ENCODE measurements at regions not wholly inside any gene's neighbourhood (a gene's known extent, or its start where the extent isn't known, plus 50 kb on each side); places are given as distances from the start of the nearest gene placed in this dataset.
"Not testable (repeated sequence)": the region's sequence is repeated elsewhere in the genome, so short reads cannot be mapped to it uniquely, and the experiment has no call there.

DNA sequence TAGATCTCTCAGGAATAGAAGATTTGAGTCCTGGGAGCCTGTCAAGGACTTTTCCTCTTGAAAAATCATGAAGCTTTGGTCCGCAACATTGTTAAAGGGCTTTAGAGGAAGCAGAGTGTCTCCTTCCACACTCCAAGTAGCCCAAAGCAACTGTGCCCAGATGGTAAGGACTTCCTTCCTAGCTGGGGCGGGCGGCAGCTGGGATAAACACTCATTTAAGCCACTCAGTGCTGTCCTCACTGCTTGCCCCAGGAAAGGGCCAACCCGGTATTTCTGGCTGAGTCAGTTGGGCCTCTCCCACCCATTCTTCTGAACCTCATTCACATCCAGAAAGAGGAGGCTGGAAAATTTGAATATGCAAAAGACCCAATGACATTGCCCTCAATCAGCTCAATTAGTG is 144.3 kb downstream of the CHIC2 start:
- no peak for DNase-seq

DNA sequence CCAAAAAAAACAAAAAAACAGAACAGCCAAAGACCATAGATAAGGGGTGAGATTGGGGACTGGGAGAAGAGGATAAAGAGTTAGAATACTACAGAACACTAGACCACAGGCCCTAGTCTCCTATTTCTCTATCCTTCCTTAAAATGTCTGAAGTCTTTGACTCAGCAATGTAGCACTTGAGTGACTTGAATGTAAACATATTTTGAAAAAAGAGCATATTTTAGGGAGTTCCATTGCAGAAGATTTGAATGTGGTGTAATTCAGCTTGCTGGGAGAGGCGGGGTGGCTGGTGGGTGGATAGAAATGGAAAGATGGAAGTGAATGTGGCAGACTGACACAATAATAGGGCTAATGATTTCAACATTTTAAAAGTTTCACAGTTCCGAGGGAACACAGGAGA is 144.9 kb downstream of the CHIC2 start:
- no peak for DNase-seq

DNA sequence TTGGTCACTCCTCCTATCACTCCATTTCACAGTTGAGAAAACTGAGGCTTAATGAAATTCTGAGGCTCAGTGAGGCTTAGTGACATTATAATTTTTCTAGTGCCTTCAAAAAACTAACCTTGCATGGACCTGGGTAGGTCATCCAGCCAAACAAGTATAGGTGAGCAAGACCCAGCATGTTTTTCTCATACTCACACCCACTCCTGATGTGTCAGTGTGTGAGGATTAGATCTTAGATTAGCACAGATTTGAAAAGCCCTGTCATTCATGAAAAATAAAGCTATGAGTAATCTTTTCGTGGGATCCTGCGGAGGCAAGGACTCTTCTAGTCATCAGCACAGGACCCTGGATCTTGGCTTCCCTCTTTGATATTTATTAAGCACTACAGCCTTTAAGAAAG is 146.7 kb downstream of the CHIC2 start:
- no peak for DNase-seq

DNA sequence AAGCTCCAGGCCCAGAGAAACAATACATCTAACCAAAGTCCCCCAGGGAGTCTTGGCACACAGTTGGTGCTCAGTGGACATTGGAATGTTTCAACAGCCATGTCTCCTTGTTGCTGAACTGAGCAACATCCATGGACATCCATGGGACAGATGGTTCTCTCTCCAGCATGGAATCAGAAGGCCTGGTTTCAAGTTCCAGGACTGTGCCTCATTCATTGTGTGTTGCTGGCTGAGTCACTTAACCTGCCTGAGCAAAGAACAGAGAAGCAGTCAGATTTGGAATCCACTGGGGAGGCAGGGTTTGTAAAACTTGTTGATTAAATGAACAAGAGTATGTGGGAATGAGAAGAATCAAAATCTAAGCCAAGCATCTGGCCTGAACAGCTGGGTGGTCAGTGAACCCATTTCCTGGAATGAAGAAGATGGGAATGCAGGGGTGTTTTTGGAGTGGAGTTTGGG is 147.9 kb downstream of the CHIC2 start:
- DNase-seq, result no peak

DNA sequence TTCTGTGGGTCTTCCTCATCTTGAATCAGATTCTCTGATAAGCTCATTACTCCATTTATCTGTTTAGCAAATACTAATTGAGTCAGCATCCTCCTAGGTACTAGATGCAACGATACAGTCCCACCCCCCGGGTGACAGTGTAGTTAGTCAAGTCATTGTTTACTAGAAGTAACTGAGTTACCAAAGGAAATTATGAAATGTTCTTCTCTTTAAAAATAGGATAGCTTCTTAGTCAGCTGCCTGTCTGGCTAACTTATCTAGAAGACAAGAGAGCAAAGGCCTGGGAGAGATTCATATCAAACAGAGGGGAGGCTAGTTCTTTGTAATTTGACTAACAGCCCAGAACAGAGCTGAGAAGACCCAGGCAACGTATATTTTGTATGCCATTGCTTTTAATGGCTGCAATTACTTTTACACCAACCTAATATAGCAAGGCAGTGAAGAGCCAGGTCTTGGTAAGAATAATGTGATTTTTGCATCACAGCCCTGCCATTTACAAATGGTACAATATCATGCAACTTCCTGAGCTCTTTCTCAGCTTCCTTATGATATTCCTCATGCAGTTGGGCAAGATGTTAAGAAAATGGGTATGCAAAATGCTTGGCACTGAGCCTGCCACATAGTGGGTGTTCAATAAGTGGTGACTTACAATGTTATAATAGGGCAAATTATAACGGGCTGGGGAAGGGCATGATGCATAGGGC is 149.9 kb downstream of the CHIC2 start:
- DNase-seq, result no peak

DNA sequence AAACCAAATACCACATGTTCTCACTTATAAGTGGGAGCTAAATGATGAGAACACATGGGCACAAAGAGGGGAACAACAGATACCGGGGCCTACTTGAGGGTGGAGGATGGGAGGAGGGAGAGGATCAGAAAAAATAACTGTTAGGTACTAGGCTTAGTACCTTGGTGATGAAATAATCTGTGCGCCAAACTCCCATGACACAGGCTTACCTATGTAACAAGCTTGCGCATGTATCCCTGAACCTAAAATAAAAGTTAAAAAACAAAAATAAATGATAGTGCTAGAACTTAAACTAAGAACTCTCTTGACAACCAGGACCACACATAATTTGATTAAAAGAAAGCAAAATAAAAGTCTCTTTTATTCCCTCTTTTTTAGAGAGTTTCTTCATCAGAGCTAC is 150.6 kb downstream of the CHIC2 start:
- DNase-seq, result no peak

DNA sequence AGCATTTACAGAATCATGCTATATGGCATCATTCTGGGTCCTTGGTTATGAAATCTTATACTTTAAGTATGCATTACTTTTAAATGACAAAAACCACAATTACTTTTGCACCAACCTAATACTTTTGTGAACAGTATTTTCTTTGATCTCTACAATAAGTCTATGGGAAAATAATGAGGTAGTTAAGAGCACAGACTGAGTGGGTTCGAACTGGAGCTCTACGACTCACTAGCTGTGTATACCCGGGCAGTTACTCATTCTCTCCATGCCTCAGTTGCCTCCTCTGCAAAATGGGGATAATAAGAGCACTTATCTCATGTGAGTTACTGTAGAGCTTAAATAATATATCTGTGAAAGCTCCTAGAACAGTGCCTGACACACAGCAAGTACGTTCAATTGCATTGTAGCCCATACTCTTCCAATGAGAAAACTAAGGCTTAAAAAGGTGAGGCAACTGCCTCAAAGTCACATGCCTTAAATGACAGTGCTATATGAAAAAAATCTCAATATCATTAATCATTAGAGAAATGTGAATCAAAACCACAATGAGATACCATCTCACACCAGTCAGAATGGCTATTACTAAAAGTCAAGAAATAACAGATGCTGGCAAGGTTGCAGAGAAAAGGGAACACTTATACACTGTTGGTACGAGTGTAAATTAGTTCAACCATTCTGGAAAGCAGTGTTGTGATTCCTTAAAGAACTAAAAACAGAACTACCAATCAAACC is 151.5 kb downstream of the CHIC2 start:
- DNase-seq, result no peak

DNA sequence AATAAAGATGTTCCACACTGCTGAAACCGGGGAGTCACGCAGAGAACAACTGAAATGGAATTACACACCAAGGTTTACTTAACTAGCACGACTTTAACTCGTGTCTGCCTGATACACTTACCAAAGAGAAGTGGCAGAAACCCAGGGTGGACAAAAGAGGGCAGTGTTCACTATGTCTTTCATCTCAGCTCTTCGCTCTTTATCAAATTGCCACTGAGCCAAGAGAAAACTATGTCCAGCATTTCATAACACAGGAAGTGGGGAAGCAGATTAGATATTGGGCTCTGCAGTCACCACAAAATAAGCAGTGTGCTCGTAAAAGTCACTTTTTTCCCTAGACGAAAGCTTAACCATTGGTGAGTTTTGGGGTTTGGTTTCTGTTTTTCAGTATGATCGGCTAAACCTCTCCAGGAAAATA is 155.7 kb downstream of the CHIC2 start:
- peak; percentile 75 to 87 for DNase-seq

DNA sequence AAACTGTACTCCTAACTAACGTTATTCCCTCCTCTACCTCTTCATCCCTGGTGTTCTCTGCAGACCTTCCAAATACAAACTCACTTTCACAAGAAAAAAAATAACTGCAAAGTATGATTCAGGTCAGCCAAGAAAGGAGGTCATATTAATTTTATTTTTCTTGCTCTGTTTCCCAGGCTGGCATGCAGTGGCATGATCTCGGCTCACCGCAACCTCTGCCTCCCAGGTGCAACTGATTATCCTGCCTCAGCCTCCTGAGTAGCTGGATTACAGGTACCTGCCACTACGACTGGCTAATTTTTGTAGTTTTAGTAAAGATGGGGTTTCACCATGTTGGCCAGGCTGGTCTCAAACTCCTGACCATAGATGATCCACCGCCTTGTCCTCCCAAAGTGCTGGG is 156.6 kb downstream of the CHIC2 start:
- DNase-seq, result no peak

DNA sequence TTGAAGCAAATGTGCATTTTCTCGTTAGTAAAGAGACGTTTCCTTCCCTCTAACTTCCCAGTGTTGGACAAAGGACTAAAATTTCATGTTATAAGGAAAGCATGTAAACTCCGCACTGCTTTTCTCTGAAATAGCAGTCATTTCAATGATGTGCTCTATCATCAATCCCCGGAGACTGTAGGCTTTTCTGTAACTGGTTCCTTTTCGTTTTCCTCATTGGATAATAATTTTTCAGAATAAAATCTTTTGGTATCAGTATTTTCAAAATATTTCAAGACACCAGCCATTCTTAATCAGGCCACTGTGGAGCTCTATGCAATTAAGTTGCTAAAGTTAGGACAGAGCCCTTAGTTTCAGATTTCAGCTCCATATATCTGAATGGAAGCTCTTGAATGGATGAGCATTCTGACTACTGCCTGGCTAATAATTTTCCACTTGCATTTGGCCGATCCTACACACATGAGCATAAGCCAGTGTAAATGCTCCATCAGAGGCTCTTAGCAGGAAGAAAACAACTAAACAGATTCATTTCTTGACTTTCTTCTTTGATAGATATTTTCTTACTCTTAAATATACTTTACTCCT is 157.7 kb downstream of the CHIC2 start:
- DNase-seq, result no peak

DNA sequence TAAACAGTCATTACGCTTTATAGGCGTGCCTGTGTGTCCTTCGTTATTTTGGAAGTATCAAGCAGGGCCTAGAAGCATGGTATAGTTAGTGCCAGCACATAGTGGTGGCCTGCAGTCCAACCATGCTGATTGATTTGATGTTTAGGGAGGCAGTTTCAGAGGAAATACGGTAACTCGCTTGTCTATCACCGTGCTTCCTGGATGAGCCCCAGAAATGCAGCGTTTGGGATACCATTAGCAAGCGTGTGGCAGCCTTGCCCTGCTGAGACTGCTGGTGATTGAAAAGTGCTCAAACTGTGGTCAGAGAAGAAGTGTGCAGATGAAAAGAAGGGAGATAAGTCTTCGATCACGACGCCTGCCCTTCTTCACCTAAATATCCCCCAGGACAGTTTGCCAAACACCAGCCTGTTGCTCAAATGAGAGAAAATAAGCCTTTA is 158.4 kb downstream of the CHIC2 start:
- DNase-seq, result peak in 1 of 2 experiments; percentile 43

DNA sequence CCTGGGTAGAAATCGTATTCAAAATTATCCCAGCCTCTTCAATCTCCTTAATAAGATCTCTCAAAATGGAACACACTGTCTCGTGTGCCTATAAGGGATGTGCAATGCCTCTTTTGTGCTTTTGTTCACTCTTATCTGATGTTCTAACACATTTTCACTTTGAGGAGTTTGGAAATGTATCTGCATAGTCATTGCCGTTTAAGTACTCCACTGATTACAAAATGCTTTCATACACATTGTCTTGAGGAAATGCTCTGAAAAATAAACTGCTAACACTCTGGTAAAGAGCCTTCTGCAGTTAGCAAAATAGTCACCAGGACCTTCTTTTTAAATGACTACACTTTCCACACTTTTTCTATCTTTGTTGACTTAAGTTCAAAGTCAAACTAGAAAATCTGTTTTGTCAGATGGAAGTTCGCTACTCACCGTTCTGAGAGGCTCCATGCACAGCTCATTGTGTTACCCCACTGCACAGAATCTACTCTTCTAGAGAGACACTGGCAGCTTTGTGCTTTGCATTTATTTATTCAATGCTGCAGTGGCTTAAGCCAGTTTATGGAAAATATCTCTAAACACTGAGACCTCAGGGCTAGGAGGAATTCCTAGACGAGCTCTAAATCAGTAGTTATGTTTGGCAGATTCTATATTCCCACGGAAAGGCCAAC is 159.0 kb downstream of the CHIC2 start:
- DNase-seq, result no peak

DNA sequence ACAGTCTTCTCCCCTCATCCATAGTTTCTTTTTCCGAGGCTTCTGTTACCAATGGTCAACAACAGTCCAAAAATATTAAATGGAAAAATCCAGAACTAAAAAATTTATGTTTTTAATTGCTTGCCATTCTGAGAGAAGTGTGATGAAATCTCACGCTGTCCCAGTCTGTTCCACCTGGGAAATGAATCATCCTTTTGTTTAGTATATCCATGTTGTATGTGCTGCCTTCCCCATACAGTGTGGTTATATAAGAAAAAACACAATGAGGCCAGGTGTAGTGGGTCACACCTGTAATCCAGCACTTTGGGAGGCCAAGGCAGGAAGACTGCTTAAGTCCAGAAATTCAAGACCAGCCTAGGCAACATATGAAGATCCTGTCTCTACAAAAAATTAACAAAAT is 161.6 kb downstream of the CHIC2 start:
- no peak for DNase-seq

DNA sequence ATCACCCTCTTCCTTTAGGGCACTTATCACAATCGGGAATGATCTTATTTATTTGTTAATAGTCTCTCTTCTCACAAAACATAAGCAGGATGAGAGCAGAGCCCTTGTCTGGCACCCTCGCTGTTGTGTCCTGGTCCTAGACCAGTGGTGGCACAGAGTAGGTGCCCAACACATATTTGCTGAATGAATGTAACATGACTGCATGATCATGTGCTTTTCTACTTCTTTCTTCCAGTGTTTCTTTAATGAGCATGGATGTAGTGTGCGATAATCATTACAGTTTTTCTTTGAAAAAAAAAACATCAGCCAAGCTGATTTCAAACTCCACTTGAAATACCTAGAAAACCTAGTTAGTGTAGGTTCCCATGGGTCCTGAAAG is 164.1 kb downstream of the CHIC2 start:
- no peak for DNase-seq

DNA sequence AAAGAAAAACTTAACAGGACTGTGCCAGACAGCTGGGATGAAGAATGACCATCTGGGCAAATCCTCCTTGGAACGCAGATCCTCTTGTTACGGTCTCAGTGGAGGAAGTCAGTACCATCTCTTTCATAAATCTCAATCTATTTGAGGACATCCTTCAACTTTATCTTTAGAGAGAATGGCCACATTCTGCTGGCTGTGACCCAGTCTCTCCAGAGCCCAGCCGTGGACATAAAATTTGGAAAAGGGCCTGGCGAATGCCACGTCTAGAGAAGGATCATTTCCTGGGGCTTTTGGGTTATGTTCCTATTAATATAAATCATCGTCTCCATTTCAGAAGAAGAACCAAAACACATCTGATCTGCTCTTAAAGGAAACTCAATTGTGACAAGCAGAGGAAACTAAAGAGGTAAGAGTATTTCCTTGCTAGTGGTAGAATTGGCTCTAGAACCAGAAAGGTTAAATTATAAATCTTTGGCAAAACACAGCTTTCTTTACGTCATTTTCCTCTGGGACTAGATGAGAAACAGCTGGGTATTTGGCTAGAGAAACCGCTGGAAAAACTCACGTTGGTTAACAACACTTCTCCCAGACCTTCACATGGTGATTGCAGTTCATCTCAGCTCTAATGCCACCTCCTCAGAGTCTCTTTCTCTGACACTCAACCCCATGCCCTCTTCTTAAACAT is 164.7 kb downstream of the CHIC2 start:
- no peak for DNase-seq

DNA sequence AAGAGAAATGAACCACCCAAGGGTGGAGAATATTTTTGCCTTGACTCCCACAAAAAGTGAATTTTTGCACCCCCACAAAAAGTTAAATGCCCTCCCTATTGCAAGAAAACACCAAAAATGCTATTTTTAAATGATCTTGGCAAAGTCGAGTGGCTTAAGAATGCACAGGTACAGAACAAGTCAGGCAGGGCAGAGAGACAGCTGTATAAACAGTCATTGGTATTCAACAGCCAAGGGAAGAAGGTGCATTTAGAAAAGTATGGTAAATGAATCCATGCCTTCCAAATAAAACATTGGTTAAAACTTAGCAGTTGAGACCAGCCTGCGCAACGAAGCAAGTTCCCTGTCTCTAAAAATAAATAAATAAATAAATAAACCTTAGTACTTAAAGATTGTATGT is 169.3 kb downstream of the CHIC2 start:
- peak in 1 of 2 experiments; percentile 21 for DNase-seq

DNA sequence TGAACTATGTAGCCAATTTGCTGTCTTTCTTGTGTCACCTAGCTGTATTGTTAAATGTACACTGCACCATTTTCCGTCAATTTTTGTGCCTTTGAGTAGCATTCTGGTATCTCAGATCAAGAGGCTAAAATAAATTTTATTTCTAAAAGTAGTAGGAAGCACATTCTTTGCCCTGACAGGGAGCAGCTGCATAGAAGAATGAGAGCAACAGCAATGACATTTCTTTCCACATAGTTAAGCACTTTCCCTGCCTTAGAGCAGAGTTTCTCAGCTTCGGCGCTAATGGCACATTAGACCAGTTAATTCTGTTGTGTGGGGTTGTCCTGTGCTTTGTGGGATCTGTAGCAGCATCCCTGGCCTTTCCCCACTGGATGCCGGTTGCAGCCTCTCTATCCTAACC is 173.9 kb downstream of the CHIC2 start:
- no peak for DNase-seq

DNA sequence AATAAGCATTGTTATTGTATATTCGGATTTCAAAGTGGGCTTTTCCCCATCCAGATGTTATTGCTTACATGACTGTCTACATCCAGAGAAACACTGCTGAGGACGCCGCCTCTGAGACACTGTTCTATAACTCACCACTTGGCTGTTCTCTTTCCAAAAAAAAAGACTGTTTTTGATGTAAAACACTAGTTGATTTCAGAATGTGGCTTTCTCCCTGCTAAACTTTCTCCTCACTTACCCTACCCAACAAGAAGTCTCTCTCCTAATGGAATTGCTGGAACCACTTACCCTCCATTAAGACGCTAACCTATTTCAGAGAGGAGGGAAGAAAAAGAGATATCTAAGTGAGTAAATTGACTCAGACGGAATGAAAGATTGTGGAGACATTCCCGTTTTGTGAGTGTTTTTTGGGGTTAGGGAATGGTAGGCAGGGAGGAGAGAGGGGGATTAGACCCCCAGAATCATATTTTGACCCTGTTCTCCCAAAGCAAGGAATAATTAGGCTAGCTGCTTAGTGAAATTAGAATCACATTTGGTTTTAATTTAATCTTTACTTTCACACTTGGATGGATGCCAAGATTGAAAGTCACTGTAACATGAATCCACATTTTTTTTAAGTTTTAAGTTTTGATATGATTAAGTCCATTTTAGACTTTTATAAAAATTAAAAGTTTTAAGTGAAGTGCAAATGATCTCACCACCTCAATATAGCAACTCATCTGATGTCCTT is 174.9 kb downstream of the CHIC2 start:
- DNase-seq, result no peak

DNA sequence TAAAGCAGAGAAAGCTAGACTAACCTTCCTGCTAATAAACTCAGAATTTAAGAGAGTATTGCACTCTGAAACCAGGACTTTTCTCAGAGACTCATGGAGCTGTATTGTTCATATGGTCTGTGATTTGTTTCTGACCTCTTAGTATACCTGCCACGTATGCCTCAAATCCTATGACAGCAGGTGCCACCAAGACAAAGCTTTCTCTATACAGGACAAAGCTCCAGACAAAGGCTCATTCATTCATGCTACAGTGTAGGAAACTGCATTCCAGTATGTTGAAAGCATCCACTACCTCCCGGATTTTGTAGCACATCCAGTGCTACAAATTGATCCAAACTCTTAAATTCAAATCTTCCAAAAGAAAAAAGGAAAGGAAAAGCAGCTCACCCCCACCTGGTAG is 178.3 kb downstream of the CHIC2 start:
- DNase-seq, result no peak

DNA sequence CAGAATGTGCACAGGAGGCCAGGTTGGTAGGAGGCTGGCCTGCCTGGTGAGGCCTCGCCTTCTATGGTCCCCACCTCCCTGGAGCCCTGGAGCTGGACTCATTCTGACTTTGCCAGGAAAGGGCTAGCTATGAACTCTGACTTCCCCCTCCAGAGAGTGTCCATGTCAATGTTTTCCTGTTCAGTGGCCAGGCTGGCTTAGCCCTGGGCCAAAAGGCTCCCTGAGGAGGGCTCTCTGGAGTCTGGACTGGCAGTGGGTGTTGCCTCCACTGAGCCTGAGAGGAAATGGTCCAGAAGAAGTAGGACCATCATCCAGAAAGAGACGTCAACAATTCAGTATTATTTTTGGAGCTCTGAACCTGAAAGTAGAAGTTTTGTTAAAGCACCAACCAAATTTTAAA is 178.7 kb downstream of the CHIC2 start:
- no peak for DNase-seq

DNA sequence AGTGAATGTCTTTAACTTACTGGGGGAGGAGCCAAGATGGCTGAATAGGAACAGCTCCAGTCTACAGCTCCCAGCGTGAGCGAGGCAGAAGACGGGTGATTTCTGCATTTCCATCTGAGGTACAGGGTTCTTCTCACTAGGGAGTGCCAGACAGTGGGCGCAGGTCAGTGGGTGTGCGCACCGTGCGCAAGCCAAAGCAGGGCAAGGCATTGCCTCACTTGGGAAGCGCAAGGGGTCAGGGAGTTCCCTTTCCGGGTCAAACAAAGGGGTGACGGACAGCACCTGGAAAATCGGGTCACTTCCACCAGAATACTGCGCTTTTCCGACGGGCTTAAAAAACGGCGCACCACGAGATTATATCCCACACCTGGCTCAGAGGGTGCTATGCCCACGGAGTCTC is 187.3 kb downstream of the CHIC2 start:
- not testable (repeated sequence) for DNase-seq

DNA sequence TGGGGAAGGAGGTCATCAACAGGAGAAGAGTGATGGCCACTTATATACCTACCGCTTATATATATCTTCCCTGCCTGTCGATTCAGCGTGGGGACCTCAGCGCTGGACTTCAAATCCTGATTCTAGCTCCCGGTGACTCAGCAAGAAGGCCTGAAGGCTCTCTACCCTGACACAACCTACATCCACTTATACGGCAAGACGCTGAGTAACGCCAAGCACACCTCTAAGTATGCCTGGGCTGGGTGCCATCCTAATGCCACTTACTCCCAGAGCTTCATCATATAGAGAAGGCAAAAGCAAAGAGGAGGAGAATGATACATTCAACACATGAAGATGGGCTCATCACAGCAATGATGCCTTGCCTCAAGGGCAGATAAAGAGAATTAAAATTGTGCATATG is 198.3 kb downstream of the CHIC2 start:
- no peak for DNase-seq

All from NCI-H2081 (cell line).